Esophagus squamous epithelium (tissue), 5 donors: ENCODE measurements at regions not wholly inside any gene's neighbourhood (a gene's known extent, or its start where the extent isn't known, plus 50 kb on each side); places are given as distances from the start of the nearest gene placed in this dataset.

Experiments
- DNase-seq: peaks from one replicate; lab custom pipeline; 2025; lab: John Stamatoyannopoulos, UW
- H3K27ac ChIP-seq, 4 donors: fragments of 200-600 bp; sonication (generic); one replicate each; pipeline ENCODE4 v1.5.1; 2016 to 2019; ENCODE audit warnings: mild to moderate bottlenecking in 1 of 4
- H3K27me3 ChIP-seq, 4 donors: fragments of 200-600 bp; sonication (generic); 1 replicate in 3 of 4; 2 replicates in 1 of 4; pipeline versions ENCODE4 v1.5.1 to v1.6.0; 2017 to 2021; ENCODE audit warnings: antibody characterized with exemption in 1 of 4
- H3K36me3 ChIP-seq, 3 donors: fragments of 200-600 bp; sonication (generic); one replicate each; pipeline ENCODE4 v1.5.1; 2016 to 2019
- H3K4me1 ChIP-seq, 3 donors: fragments of 200-600 bp; sonication (generic); one replicate each; pipeline ENCODE4 v1.5.1; 2017 to 2019
- H3K4me3 ChIP-seq, 4 donors: fragments of 200-600 bp; sonication (generic); 1 replicate in 3 of 4; 2 replicates in 1 of 4; pipeline ENCODE4 v1.5.1; 2016 to 2019; ENCODE audit warnings: mild to moderate bottlenecking in 2 of 4, moderate library complexity in 1 of 4
- H3K9me3 ChIP-seq, 3 donors: fragments of 200-600 bp; sonication (generic); one replicate each; pipeline ENCODE4 v1.5.1; 2016 to 2019
- POLR2A ChIP-seq, 4 donors: fragments of 450-650 bp; IDR thresholded peaks; one replicate each; pipeline ENCODE4 v1.6.1; 2017; ENCODE audit warnings: antibody characterized with exemption in 4 of 4, mild to moderate bottlenecking in 4 of 4, moderate library complexity in 3 of 4
- WGBS, 2 donors: methylation state at CpG; one replicate each; pipeline ENCODE4 v1.1.5; 2018; 5-methylcytosine and 5-hydroxymethylcytosine counted together
- intact Hi-C: fragments of 100-400 bp; cut with DNase I; formaldehyde crosslinking; loops from one replicate; pipeline ENCODE4 v1.15.0; 2022
- TF ChIP-seq, protein P1 (sequence below), 6 experiments: fragments of 450-650 bp in 4 of 6; fragments of 200-600 bp in 2 of 6; sonication (generic) in 2 of 6; IDR thresholded peaks; one replicate each; pipeline ENCODE4 v1.5.1; 2016 to 2019; ENCODE audit warnings: antibody characterized with exemption in 6 of 6, mild to moderate bottlenecking in 4 of 6, moderate library complexity in 4 of 6
- donor health status: DM: yes; HTN: yes; CAD: no.

DNA sequence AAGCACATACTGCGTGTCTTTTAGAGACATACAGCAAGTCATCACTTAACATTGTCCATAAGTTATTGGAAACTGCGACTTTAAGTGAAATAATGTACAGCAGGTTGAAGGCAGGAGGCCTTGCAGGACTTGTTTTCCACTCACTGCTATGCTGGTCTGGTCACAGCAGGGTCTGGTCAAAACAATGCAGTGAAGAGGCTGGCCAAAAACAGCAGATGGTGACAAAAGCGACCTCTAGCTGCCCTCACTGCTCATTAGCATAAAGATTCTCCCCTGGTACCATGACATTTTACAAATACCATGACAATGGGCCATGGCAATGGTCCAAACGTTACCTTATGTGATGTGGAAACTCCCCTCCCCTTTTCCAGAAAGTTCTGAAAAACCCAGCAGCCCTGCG, 1283.6 kb downstream of the FSTL5 start:
- no peak for TF ChIP-seq POLR2A (IDR thresholded peaks at IDR 0.05)
- TF ChIP-seq, protein P1, sequence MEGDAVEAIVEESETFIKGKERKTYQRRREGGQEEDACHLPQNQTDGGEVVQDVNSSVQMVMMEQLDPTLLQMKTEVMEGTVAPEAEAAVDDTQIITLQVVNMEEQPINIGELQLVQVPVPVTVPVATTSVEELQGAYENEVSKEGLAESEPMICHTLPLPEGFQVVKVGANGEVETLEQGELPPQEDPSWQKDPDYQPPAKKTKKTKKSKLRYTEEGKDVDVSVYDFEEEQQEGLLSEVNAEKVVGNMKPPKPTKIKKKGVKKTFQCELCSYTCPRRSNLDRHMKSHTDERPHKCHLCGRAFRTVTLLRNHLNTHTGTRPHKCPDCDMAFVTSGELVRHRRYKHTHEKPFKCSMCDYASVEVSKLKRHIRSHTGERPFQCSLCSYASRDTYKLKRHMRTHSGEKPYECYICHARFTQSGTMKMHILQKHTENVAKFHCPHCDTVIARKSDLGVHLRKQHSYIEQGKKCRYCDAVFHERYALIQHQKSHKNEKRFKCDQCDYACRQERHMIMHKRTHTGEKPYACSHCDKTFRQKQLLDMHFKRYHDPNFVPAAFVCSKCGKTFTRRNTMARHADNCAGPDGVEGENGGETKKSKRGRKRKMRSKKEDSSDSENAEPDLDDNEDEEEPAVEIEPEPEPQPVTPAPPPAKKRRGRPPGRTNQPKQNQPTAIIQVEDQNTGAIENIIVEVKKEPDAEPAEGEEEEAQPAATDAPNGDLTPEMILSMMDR (IDR thresholded peaks at IDR 0.05): no peak
- no peaks in the 10 kb centered on the region for H3K27me3 ChIP-seq
- intact Hi-C loops: no loop called here
- WGBS, 2 donors: 67 to 69% methylated on average over 5 of the region's 5 CpGs
- no peak overlapping the region for H3K4me3 ChIP-seq
- H3K27ac ChIP-seq: no peak overlapping the region
- no peak for DNase-seq
- H3K9me3 ChIP-seq: no peaks in the 10 kb centered on the region
- H3K36me3 ChIP-seq: no peaks in the 10 kb centered on the region
- H3K4me1 ChIP-seq: no peaks in the 10 kb centered on the region

DNA sequence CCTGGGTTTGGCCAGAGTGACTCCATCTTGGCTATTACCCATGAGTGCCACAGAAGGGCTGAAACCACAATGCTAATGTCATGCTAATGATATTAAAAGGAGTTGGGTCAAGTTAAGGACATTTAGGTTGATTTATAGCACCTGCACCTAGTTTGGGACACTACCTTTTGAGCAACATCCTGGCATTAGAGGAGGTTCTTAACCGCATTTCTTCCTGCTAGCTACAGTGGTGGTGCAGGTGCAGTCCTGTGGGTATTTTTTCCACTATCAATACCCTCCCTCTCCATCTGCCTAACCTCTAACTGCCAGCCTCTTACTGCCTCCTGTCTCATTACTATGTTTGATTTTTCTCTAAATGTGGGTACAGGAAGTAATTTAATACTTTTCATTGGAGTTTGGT, 1276.1 kb downstream of the FSTL5 start:
- no peak overlapping the region for H3K27ac ChIP-seq
- H3K9me3 ChIP-seq: peaks cover 0 to 6% (median 0%) of the 10 kb centered on the region in 3 donors
- no peaks in the 10 kb centered on the region for H3K4me1 ChIP-seq
- H3K27me3 ChIP-seq: no peaks in the 10 kb centered on the region
- TF ChIP-seq POLR2A (IDR thresholded peaks at IDR 0.05): no peak
- TF ChIP-seq, protein P1 (IDR thresholded peaks at IDR 0.05): no peak
- no peaks in the 10 kb centered on the region for H3K36me3 ChIP-seq
- no peak overlapping the region for H3K4me3 ChIP-seq
- DNase-seq: no peak
- WGBS, 2 donors: 62 to 69% methylated on average over 1 of the region's 1 CpG
- intact Hi-C loops: no loop called here

DNA sequence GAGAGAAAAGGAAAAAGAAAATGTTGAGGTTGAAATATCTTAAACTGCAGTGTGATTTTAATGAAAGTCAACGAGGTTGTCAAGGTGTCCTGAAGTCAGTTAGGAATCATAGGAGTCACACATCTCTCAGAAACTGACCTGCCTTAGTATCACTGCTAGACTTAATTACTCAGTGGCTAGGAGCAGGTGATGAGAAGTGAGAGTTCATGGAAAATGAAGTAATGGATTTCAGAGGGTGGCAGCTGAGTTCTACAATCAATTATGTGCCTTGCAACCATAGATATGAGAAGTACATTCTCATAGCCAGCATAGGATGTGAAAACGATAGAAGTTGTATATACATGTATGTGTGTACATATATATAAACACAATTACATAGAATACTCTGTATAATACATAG, 1269.7 kb downstream of the FSTL5 start:
- H3K27ac ChIP-seq: no peak overlapping the region
- intact Hi-C loops: no loop called here
- TF ChIP-seq, protein P1 (IDR thresholded peaks at IDR 0.05): no peak
- no peak for TF ChIP-seq POLR2A (IDR thresholded peaks at IDR 0.05)
- no peak overlapping the region for H3K4me3 ChIP-seq
- no peaks in the 10 kb centered on the region for H3K36me3 ChIP-seq
- no peaks in the 10 kb centered on the region for H3K27me3 ChIP-seq
- DNase-seq: no peak
- no peaks in the 10 kb centered on the region for H3K4me1 ChIP-seq
- H3K9me3 ChIP-seq: no peaks in the 10 kb centered on the region
- WGBS, 2 donors: 50 to 57% methylated on average over 2 of the region's 2 CpGs

DNA sequence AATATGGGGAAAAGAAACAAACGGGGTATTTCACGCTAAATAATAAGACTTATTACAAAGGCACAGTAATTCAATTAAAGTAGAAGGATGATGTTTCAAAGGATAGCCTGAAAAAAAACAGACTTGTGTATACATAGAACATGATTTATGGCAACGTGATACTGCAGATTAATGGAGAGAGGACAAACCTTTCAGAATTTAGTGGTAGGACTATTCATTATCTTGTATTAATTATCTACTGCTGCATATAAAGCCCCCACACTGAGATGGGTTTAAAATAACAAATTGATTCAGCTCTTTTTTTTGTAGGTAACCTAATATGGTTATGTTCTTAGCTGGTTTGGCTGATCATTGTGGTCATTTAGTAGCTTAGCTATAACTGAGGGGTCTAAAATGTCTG, 1269.0 kb downstream of the FSTL5 start:
- no peak overlapping the region for H3K4me3 ChIP-seq
- no peaks in the 10 kb centered on the region for H3K36me3 ChIP-seq
- intact Hi-C loops: no loop called here
- DNase-seq: no peak
- no peaks in the 10 kb centered on the region for H3K9me3 ChIP-seq
- no peak for TF ChIP-seq POLR2A (IDR thresholded peaks at IDR 0.05)
- TF ChIP-seq, protein P1 (IDR thresholded peaks at IDR 0.05): no peak
- no peak overlapping the region for H3K27ac ChIP-seq
- no peaks in the 10 kb centered on the region for H3K27me3 ChIP-seq
- no peaks in the 10 kb centered on the region for H3K4me1 ChIP-seq
- 50 to 71% methylated on average over 3 of the region's 3 CpGs for WGBS, 2 donors

DNA sequence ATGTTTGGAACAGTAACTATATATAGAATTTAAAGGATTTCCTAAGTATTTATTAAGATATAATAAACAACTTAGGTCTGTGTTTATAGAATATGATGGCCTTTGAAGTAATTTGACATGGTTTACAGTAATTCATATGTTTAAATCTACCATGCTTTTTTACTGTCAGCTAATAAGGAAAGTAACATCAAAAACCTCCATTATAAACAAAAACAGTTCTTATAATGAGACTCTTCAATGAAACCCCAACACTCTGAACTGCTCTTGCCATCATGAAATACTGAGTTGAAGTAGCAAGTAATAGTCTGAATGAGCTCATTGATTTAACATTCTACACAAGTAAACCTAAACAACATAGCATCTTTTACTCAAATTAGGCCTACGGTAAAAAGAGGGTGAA, 1236.5 kb downstream of the FSTL5 start:
- WGBS, 2 donors: 61 to 77% methylated on average over 1 of the region's 1 CpG
- Histone ChIP-seq H3K36me3 (no peaks in the 10 kb centered on the region), H3K9me3 (no peaks in the 10 kb centered on the region), H3K27ac (no peak overlapping the region), H3K4me1 (no peaks in the 10 kb centered on the region), H3K4me3 (no peak overlapping the region), H3K27me3 (no peaks in the 10 kb centered on the region)
- no peak for DNase-seq
- no peak for TF ChIP-seq POLR2A (IDR thresholded peaks at IDR 0.05)
- TF ChIP-seq, protein P1 (IDR thresholded peaks at IDR 0.05): no peak
- intact Hi-C loops: no loop called here
